ENCODE measurements at regions not wholly inside any gene's neighbourhood (a gene's known extent, or its start where the extent isn't known, plus 50 kb on each side); places are given as distances from the start of the nearest gene placed in this dataset.
"Not testable (repeated sequence)": the region's sequence is repeated elsewhere in the genome, so short reads cannot be mapped to it uniquely, and the experiment has no call there.

GRCh38 chr14:98904677-98905076 lies 367.3 kb downstream of the BCL11B start:
- TF ChIP-seq POLR2A (IDR thresholded peaks at IDR 0.05; ENCODE audit: low read length) (no peak), GATA1 (IDR thresholded peaks at IDR 0.05; ENCODE audit: low read depth, low read length) (no peak)
- no peak for DNase-seq

GRCh38 chr14:98906123-98906995 lies 365.6 kb downstream of the BCL11B start:
- no peak for DNase-seq
- TF ChIP-seq POLR2A (IDR thresholded peaks at IDR 0.05; ENCODE audit: low read length) (no peak), GATA1 (IDR thresholded peaks at IDR 0.05; ENCODE audit: low read depth, low read length) (no peak)

- no peak for DNase-seq
- TF ChIP-seq POLR2A (IDR thresholded peaks at IDR 0.05; ENCODE audit: low read length), result no peak
- no peak for TF ChIP-seq GATA1 (IDR thresholded peaks at IDR 0.05; ENCODE audit: low read depth, low read length)
Measured at GRCh38 chr14:98907271-98907670, 364.7 kb downstream of the BCL11B start.

- TF ChIP-seq POLR2A (IDR thresholded peaks at IDR 0.05; ENCODE audit: low read length) (no peak), GATA1 (IDR thresholded peaks at IDR 0.05; ENCODE audit: low read depth, low read length) (no peak)
- DNase-seq, result no peak
Measured at GRCh38 chr14:98908050-98908449, 363.9 kb downstream of the BCL11B start.

- no peak for DNase-seq
- TF ChIP-seq GATA1 (IDR thresholded peaks at IDR 0.05; ENCODE audit: low read depth, low read length) (no peak), POLR2A (IDR thresholded peaks at IDR 0.05; ENCODE audit: low read length) (no peak)
Measured at GRCh38 chr14:98909251-98909944, 362.6 kb downstream of the BCL11B start.

- TF ChIP-seq POLR2A (IDR thresholded peaks at IDR 0.05; ENCODE audit: low read length) (no peak), GATA1 (IDR thresholded peaks at IDR 0.05; ENCODE audit: low read depth, low read length) (no peak)
- DNase-seq, result no peak
Measured at GRCh38 chr14:98910061-98910460, 361.9 kb downstream of the BCL11B start.

GRCh38 chr14:98912655-98913054 lies 359.3 kb downstream of the BCL11B start:
- TF ChIP-seq POLR2A (IDR thresholded peaks at IDR 0.05; ENCODE audit: low read length) (no peak), GATA1 (IDR thresholded peaks at IDR 0.05; ENCODE audit: low read depth, low read length) (no peak)
- no peak for DNase-seq

- DNase-seq, result no peak
- TF ChIP-seq POLR2A (IDR thresholded peaks at IDR 0.05; ENCODE audit: low read length) (no peak), GATA1 (IDR thresholded peaks at IDR 0.05; ENCODE audit: low read depth, low read length) (no peak)
Measured at GRCh38 chr14:98913967-98914650, 357.9 kb downstream of the BCL11B start.

- TF ChIP-seq POLR2A (IDR thresholded peaks at IDR 0.05; ENCODE audit: low read length), result no peak
- no peak for TF ChIP-seq GATA1 (IDR thresholded peaks at IDR 0.05; ENCODE audit: low read depth, low read length)
- no peak for DNase-seq
Measured at GRCh38 chr14:98914942-98915341, 357.1 kb downstream of the BCL11B start.

GRCh38 chr14:98915625-98916024 lies 356.4 kb downstream of the BCL11B start:
- no peak for DNase-seq
- TF ChIP-seq GATA1 (IDR thresholded peaks at IDR 0.05; ENCODE audit: low read depth, low read length) (no peak), POLR2A (IDR thresholded peaks at IDR 0.05; ENCODE audit: low read length) (no peak)

GRCh38 chr14:98916036-98916435 lies 356.0 kb downstream of the BCL11B start:
- DNase-seq, result no peak
- no peak for TF ChIP-seq GATA1 (IDR thresholded peaks at IDR 0.05; ENCODE audit: low read depth, low read length)
- no peak for TF ChIP-seq POLR2A (IDR thresholded peaks at IDR 0.05; ENCODE audit: low read length)

- DNase-seq, result no peak
- TF ChIP-seq GATA1 (IDR thresholded peaks at IDR 0.05; ENCODE audit: low read depth, low read length) (no peak), POLR2A (IDR thresholded peaks at IDR 0.05; ENCODE audit: low read length) (no peak)
Measured at GRCh38 chr14:98916476-98916875, 355.5 kb downstream of the BCL11B start.

- TF ChIP-seq POLR2A (IDR thresholded peaks at IDR 0.05; ENCODE audit: low read length) (no peak), GATA1 (IDR thresholded peaks at IDR 0.05; ENCODE audit: low read depth, low read length) (no peak)
- DNase-seq, result no peak
Measured at GRCh38 chr14:98919434-98919833, 352.6 kb downstream of the BCL11B start.

- DNase-seq, result not testable (repeated sequence)
Measured at GRCh38 chr14:98921306-98921705, 350.7 kb downstream of the BCL11B start.

Data from erythroblast (primary cell).